HG02623 (cell line): ENCODE measurements at regions not wholly inside any gene's neighbourhood (a gene's known extent, or its start where the extent isn't known, plus 50 kb on each side); places are given as distances from the start of the nearest gene placed in this dataset.

ENCODE experiments used
- ATAC-seq: cut with Tn5 transposase; IDR thresholded peaks from one replicate; pipeline ENCODE4 v1.9.1; 2021; ENCODE audit warnings: moderate library complexity; ENCODE audit not compliant: unreplicated experiment

DNA sequence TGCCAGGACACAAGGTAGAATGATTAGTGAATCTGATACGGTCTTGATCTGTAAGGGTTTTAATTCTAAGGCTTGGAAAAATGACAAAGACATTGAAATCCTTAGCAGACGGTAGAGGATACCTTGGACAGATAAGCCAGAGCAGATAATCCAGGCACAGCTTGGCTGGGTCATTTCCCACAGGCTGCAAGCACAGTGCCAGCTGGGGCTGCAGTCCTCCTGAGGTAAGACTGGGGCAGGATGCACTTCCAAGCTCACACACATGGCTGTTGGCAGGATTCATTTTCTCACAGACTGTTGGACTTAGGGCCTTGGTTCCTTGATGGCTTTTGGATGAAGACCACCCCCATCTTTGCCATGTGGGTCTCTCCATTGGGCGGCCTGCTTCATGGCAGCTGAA is 63.2 kb upstream of the BMPER start:
- no peak for ATAC-seq

DNA sequence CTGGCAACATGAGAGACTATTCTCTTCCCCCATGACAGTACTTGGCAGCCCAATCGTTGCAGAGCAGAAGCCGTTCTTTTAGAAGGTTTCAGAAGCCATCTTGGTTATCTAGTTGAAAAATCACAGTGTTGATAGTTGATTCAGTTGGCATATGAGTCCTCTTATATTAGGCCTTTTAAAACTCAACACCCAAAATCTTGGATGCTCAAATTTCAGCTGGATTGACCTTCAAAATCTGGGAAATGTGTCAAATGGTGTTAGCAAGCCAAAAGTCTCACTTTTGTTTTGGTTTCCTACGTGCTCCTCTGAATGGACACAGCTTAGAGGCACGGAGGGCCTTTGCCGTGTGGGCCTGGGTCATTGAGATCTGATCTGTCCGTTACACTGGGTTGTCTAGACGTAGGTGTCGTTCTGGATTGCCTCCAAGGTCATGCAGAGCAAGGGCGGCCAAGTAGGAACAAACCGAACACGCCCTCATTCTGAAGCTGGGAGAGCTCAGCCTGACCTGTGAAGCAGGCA is 59.3 kb upstream of the BMPER start:
- no peak for ATAC-seq

DNA sequence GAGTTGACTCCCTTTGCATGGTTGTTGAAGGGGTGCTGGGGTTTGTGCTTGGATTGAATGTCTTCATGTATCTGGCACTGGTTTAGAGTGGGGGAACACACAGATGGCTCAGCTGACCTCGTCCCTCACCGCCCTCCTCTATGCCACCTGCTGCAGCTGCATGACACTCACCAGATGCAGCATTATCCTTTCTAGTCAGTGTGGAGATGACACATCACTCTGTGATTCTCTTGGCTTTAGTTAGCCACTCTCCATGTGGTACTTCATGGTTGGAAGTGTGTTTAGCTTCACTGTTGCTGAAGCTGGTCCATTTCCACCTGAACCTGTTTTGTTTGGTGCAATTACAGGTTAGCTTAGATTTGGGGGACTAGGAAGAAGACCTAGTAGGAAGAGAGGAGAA is 56.3 kb upstream of the BMPER start:
- no peak for ATAC-seq

DNA sequence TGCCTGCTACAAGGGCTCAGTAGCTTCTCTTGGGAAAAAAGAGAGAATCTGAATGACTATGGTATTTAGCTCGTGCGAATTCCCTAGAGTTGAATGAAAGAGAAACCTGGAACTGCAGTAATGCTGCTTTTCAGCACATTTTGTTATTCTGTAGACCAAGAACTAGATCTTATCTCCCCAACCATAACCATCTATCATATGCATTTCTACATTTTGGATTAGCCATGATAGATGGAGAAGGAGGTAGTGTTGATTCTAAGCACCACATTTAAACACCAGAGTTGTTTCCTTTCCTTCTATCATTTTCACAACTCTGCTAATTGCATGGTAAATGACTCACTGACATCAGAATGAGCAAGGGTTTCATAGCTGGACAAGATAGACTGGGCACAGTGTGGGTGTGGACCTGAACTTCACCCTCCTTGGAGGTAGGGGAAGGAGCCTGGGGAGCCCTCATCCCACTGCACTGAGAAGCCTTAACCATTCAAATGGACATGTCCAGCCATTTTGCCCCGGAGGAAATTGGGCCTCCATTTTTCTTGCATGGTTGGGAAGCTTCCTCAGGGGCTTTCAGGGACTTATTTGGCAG is 55.3 kb upstream of the BMPER start:
- ATAC-seq, result no peak

DNA sequence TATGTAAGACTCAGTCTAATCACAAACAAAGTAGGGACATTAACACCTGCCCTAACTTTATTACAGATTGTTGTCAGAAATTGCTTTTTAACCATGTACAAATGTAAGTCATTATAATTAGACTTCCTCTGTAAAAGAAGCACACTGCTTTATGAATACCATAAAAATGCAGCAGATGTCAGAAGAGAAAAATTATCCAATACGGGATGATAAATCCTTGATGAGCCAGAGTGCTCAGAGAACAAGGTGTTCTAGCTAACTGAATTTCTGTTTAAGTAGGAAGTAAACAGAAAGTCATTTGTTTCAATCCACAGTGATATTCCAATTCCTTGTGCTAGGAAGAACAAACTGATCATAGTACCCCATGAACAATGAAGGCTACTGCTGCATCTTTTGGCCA is 54.6 kb upstream of the BMPER start:
- ATAC-seq, result no peak

DNA sequence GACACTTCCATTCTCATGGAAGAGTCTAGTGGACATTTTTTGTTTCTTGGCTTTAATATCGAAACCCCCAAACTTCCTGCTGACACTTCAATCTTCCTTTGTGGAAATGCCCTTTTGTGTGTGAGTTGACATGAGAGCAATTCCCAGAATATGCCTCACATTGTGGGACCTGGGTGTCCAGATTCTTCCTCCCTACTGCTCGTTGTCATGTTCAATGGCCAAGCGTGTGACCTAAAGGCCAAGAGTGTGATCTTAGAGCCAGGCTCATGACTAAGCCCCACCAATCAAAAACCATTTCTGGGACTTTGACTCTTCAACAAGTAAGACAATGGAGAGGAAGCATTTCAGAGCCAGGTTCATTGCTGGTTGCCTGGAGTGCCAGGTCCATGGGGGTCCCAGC is 52.5 kb upstream of the BMPER start:
- ATAC-seq, result no peak

DNA sequence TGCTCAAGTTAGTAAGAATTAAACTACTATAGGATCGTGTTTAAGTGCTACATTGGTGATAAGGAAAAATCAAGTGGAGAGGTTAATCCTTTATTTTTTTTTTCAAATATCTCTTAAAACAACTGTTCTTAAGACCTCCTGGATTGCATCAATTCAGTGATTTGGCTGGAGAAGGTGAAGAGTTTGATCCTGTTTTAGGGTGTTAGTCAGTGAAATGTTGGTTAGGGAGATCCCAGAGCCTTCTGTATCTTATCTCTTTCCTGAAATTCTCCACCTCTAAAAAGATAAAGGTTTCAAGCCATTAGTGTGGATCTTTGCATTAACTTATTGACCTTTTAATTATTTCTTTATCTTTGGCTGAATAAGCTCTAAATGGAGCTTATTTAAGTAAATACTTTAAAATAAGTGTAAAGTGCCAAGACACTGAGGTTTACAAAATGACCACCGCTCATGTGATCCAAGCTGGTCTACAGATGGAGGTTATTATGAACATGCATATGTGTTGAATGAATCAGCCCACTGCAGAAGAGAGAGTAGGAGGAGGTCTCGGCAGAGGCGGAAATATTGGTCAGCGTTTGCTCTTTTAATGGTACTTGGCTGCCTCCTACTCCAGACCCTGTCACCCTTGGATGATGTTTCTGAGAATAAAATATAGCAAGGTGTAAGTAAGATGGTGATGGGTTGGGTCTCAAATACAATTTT is 51.8 kb upstream of the BMPER start:
- ATAC-seq, result no peak

DNA sequence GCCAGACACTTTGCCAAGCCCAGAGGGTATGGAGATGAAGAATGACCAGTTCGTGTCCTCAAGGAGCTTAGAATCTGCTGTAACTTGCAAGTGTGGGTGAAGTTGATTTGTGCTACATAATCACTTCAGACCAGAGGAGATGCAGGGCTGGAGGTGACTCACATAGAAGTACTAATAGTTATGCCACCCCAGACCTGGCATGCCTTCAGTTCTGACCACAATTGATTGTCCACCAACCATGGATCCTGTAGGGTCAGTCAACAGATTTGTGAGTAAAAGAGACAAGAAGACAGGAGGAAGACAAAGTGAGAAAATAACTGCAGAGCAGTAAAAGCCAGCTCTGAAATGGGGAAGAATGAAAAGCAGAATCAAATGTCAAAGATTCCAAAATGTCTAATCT is 51.2 kb upstream of the BMPER start:
- ATAC-seq, result no peak

DNA sequence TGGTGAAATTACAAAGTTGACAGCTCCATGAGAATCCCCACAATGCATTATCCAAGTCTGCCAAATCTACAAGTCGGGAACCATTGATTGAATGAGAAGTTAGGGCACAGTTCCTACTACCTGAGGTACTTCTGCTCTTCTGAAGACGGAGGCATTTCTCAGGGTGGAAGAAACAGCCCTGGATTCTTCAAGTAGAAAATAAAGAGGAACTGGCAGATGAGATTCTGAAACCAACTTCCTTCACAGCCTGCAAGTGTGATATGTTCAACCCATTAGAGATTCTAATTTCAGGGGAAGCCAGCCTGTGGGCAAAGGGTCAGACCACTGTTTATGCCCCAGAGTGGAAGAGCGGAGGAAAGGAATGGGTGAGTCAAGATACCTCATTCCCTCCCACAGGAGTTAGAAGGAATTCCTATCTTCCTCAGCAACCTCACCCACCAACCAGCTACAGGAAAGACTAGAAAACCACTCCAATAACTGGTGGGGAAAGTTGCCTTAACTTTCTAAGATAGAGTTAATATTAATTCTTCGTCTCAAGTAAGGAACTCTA is 50.5 kb upstream of the BMPER start:
- no peak for ATAC-seq
